ENCODE measurements at regions not wholly inside any gene's neighbourhood (a gene's known extent, or its start where the extent isn't known, plus 50 kb on each side); places are given as distances from the start of the nearest gene placed in this dataset.

- TF ChIP-seq CTCF (IDR thresholded peaks at IDR 0.05; ENCODE audit: insufficient read depth, low read length, poor library complexity, severe bottlenecking): no peak
- Histone ChIP-seq H3K36me3 (ENCODE audit: control insufficient read depth, insufficient read depth, low read length) (no peaks in the 10 kb centered on the region), H3K4me3 (replicated peaks; ENCODE audit: low read depth, low read length) (no peak overlapping the region), H3K27me3 (replicated peaks; ENCODE audit: control insufficient read depth, insufficient read depth, low read length) (no peaks in the 10 kb centered on the region)
- DNase-seq (ENCODE audit: extremely low read depth, insufficient read length): no peak
These were observed 387.3 kb downstream of the PCDH17 start for GRCh38 chr13:58018865-58019264.

- no peak for TF ChIP-seq CTCF (IDR thresholded peaks at IDR 0.05; ENCODE audit: insufficient read depth, low read length, poor library complexity, severe bottlenecking)
- Histone ChIP-seq H3K4me3 (replicated peaks; ENCODE audit: low read depth, low read length) (no peak overlapping the region), H3K27me3 (replicated peaks; ENCODE audit: control insufficient read depth, insufficient read depth, low read length) (no peaks in the 10 kb centered on the region), H3K36me3 (ENCODE audit: control insufficient read depth, insufficient read depth, low read length) (no peaks in the 10 kb centered on the region)
- DNase-seq (ENCODE audit: extremely low read depth, insufficient read length): no peak
These were observed 392.6 kb downstream of the PCDH17 start for GRCh38 chr13:58024103-58024502.

GRCh38 chr13:58025821-58026220 is 394.3 kb downstream of the PCDH17 start:
- no peak for TF ChIP-seq CTCF (IDR thresholded peaks at IDR 0.05; ENCODE audit: insufficient read depth, low read length, poor library complexity, severe bottlenecking)
- DNase-seq (ENCODE audit: extremely low read depth, insufficient read length): no peak
- no peaks in the 10 kb centered on the region for H3K36me3 ChIP-seq (ENCODE audit: control insufficient read depth, insufficient read depth, low read length)
- no peaks in the 10 kb centered on the region for H3K27me3 ChIP-seq (replicated peaks; ENCODE audit: control insufficient read depth, insufficient read depth, low read length)
- H3K4me3 ChIP-seq (replicated peaks; ENCODE audit: low read depth, low read length): no peak overlapping the region

- no peak overlapping the region for H3K4me3 ChIP-seq (replicated peaks; ENCODE audit: low read depth, low read length)
- no peak for TF ChIP-seq CTCF (IDR thresholded peaks at IDR 0.05; ENCODE audit: insufficient read depth, low read length, poor library complexity, severe bottlenecking)
- H3K36me3 ChIP-seq (ENCODE audit: control insufficient read depth, insufficient read depth, low read length): no peaks in the 10 kb centered on the region
- no peak for DNase-seq (ENCODE audit: extremely low read depth, insufficient read length)
- no peaks in the 10 kb centered on the region for H3K27me3 ChIP-seq (replicated peaks; ENCODE audit: control insufficient read depth, insufficient read depth, low read length)
These were observed 401.3 kb downstream of the PCDH17 start for GRCh38 chr13:58032676-58033460.

GRCh38 chr13:58043971-58044370 is 412.4 kb downstream of the PCDH17 start:
- DNase-seq (ENCODE audit: extremely low read depth, insufficient read length): no peak
- TF ChIP-seq CTCF (IDR thresholded peaks at IDR 0.05; ENCODE audit: insufficient read depth, low read length, poor library complexity, severe bottlenecking): no peak
- Histone ChIP-seq H3K27me3 (replicated peaks; ENCODE audit: control insufficient read depth, insufficient read depth, low read length) (no peaks in the 10 kb centered on the region), H3K4me3 (replicated peaks; ENCODE audit: low read depth, low read length) (no peak overlapping the region), H3K36me3 (ENCODE audit: control insufficient read depth, insufficient read depth, low read length) (no peaks in the 10 kb centered on the region)

All from GM06990 (cell line).